Right lobe of liver (tissue), 6 donors: ENCODE measurements at regions not wholly inside any gene's neighbourhood (a gene's known extent, or its start where the extent isn't known, plus 50 kb on each side); places are given as distances from the start of the nearest gene placed in this dataset.
"Not testable (repeated sequence)": the region's sequence is repeated elsewhere in the genome, so short reads cannot be mapped to it uniquely, and the experiment has no call there.

Experiments used
- ATAC-seq, 4 donors: fragments of 200-7000 bp; cut with Tn5 transposase; one replicate each; pipeline ENCODE4 v1.9.1; 2020; ENCODE audit warnings: mild to moderate bottlenecking in 4 of 4, moderate library complexity in 4 of 4
- DNase-seq, 3 donors: peaks; one replicate each; pipeline ENCODE4 v3.0.0-alpha.2; 2020
- H3K27ac ChIP-seq, 3 donors: fragments of 200-600 bp; one replicate each; pipeline ENCODE4 v1.8.0; 2022
- H3K27me3 ChIP-seq, 2 donors: fragments of 200-600 bp; one replicate each; pipeline ENCODE4 v1.8.0; 2022
- H3K36me3 ChIP-seq, 4 donors: fragments of 200-600 bp; sonication (generic) in 1 of 4; one replicate each; pipeline versions ENCODE4 v1.5.1 to v1.8.0; 2017 to 2022; ENCODE audit warnings: control low read depth in 1 of 4
- H3K4me1 ChIP-seq, 4 donors: fragments of 200-600 bp; sonication (generic) in 1 of 4; one replicate each; pipeline versions ENCODE4 v1.5.1 to v1.8.0; 2017 to 2022; ENCODE audit warnings: control low read depth in 1 of 4
- H3K4me3 ChIP-seq, 3 donors: fragments of 200-600 bp; one replicate each; pipeline ENCODE4 v1.8.0; 2022
- H3K9me3 ChIP-seq, 4 donors: fragments of 200-600 bp; sonication (generic) in 1 of 4; one replicate each; pipeline versions ENCODE4 v1.5.1 to v1.8.0; 2017 to 2022; ENCODE audit warnings: control low read depth in 1 of 4
- POLR2A ChIP-seq: fragments of 450-650 bp; IDR thresholded peaks from one replicate; pipeline ENCODE4 v1.6.1; 2017; ENCODE audit warnings: antibody characterized with exemption, mild to moderate bottlenecking
- WGBS: methylation state at CpG from one replicate; pipeline ENCODE4 v1.1.6; 2018; ENCODE audit warnings: low coverage, low lambda C conversion rate; ENCODE audit not compliant: insufficient coverage; ENCODE audit errors: missing lambda C conversion rate; 5-methylcytosine and 5-hydroxymethylcytosine counted together
- intact Hi-C, 2 donors: fragments of 100-400 bp; cut with DNase I; formaldehyde crosslinking; loops; one replicate each; pipeline versions ENCODE4 v1.11.2 to v1.14.1; 2022
- TF ChIP-seq, protein P1 (sequence below), 4 donors: fragments of 200-600 bp in 3 of 4; fragments of 450-650 bp in 1 of 4; IDR thresholded peaks; one replicate each; pipeline versions ENCODE4 v1.5.1 to v1.8.0; 2016 to 2022; ENCODE audit warnings: antibody characterized with exemption in 4 of 4, mild to moderate bottlenecking in 2 of 4
- donor health status: DM: no; HTN: yes; CAD: no.
- donor health status: DM: no; HTN: no; CAD: no.
- donor health status: DM: no; HTN: no; CAD: no.
- donor health status: DM: no; HTN: yes; CAD: no.
- donor health status: DM: no; HTN: yes; CAD: no.

DNA sequence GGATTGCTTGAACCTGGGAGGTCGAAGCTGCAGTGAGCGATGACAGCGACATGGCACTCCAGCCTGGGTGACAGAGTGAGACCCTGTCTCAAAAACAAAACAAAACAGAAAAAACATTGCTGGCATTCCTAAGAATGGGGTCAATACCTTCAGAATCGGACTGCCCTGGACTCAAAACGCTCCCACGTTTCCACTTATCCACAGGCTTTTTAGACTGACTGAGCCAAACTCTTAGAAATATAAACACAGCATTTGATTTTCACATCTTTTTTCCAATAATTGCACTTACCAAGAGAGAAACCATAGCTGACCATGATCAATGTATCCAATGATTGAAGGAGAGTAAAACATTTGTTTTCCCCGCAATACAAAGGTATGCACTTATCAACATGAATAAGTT, 59.5 kb upstream of the CUX1 start:
- Histone ChIP-seq H3K4me3 (no peak overlapping the region), H3K27ac (no peak overlapping the region), H3K9me3 (no peaks in the 10 kb centered on the region), H3K4me1 (no peaks in the 10 kb centered on the region), H3K27me3 (no peaks in the 10 kb centered on the region), H3K36me3 (no peaks in the 10 kb centered on the region)
- intact Hi-C loops = no loop called here
- DNase-seq = no peak
- TF ChIP-seq, protein P1, sequence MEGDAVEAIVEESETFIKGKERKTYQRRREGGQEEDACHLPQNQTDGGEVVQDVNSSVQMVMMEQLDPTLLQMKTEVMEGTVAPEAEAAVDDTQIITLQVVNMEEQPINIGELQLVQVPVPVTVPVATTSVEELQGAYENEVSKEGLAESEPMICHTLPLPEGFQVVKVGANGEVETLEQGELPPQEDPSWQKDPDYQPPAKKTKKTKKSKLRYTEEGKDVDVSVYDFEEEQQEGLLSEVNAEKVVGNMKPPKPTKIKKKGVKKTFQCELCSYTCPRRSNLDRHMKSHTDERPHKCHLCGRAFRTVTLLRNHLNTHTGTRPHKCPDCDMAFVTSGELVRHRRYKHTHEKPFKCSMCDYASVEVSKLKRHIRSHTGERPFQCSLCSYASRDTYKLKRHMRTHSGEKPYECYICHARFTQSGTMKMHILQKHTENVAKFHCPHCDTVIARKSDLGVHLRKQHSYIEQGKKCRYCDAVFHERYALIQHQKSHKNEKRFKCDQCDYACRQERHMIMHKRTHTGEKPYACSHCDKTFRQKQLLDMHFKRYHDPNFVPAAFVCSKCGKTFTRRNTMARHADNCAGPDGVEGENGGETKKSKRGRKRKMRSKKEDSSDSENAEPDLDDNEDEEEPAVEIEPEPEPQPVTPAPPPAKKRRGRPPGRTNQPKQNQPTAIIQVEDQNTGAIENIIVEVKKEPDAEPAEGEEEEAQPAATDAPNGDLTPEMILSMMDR (IDR thresholded peaks at IDR 0.05) = no peak
- TF ChIP-seq POLR2A = no peak
- no peak for ATAC-seq
- 73% methylated on average over 6 of the region's 7 CpGs for WGBS

DNA sequence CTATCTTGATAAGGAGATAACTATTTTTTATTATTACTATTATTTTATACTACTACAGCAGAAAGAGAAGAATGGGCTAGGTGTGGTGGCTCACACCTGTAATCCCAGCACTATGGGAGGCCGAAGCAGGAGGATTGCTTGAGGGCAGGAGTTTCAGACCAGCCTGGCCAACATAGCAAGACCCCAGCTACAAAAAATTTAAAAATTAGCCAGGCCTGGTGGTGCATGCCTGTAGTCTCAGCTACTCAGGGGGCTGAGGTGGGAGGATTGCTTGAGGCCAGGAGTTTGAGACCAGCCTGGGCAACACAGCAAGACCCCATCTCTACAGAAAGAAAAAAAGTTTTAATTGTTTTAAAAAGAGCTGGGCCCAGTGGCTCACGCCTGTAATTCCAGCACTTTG, 58.9 kb upstream of the CUX1 start:
- H3K9me3 ChIP-seq, H3K27me3 ChIP-seq, intact Hi-C loops, H3K36me3 ChIP-seq, H3K4me1 ChIP-seq, H3K4me3 ChIP-seq, ATAC-seq, DNase-seq, H3K27ac ChIP-seq: not testable (repeated sequence)
- 89% methylated on average over 2 of the region's 2 CpGs for WGBS

DNA sequence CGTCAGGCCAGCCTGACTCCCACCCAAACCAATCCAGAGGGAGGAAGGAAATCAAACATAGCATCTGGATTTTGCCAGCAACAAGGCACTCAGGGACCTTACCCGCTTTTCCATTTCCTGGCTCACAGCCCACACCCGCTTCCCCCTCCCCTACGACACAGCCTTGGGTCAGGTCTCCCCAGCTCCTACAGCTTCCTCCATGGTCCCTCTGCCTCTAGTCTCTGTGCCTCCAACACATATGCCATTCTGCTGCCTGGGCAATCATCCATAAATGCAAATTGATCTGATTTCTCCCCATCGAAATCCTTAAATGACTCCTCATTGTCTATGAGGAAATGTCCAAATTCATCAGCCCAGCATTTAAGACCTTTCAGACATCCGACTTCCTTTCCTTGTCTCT, 53.2 kb upstream of the CUX1 start:
- ATAC-seq (no peak), DNase-seq (no peak)
- H3K4me1 ChIP-seq = no peaks in the 10 kb centered on the region
- H3K9me3 ChIP-seq = no peaks in the 10 kb centered on the region
- intact Hi-C loops = no loop called here
- H3K27me3 ChIP-seq = no peaks in the 10 kb centered on the region
- no peak overlapping the region for H3K27ac ChIP-seq
- TF ChIP-seq, protein P1 (IDR thresholded peaks at IDR 0.05) = no peak
- no peak for TF ChIP-seq POLR2A
- WGBS = 54% methylated on average over 4 of the region's 6 CpGs
- H3K4me3 ChIP-seq = no peak overlapping the region
- H3K36me3 ChIP-seq = no peaks in the 10 kb centered on the region

DNA sequence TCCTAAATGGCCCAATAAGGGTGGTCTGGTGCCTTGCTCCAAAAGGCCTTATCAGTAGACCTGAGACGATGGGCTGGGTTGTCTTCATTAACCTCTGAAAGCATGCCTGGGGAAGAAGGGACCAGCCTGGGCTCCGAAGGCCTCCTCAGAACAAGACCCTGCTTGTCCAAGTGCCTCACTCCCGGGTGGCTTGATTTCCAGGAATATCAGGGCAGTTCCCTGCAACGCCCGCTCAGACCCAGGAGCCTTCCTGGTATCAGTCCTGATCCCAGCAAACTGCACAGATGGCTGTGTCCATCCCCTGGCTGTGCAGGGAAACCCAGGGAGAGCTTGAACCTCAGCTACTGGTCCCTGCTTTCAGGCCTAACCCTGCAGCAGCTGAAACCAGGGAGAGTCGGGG, 49.9 kb upstream of the CUX1 start:
- Histone ChIP-seq H3K9me3 (no peaks in the 10 kb centered on the region), H3K4me3 (no peak overlapping the region), H3K4me1 (no peaks in the 10 kb centered on the region), H3K27ac (no peak overlapping the region), H3K36me3 (no peaks in the 10 kb centered on the region), H3K27me3 (no peaks in the 10 kb centered on the region)
- DNase-seq = no peak
- no peak for ATAC-seq
- no CpG with 5 or more reads among the region's 6 CpGs for WGBS
- intact Hi-C loops = no loop called here
- TF ChIP-seq, protein P1 (IDR thresholded peaks at IDR 0.05) = no peak
- no peak for TF ChIP-seq POLR2A
